Kidney (tissue), 13 donors: ENCODE measurements at regions not wholly inside any gene's neighbourhood (a gene's known extent, or its start where the extent isn't known, plus 50 kb on each side); places are given as distances from the start of the nearest gene placed in this dataset.

ENCODE experiments used
- DNase-seq, 5 donors: peaks; one replicate each; pipeline ENCODE4 v3.0.0-alpha.2; 2013 to 2020
- FAIRE-seq: peaks from 2 replicates; lab custom pipeline; 2012; peaks lifted over from hg19 to GRCh38; lab: Jason Lieb, UNC
- H3K27ac ChIP-seq, 2 donors: one replicate each; pipeline ENCODE4 v1.7.0; 2013; ENCODE audit warnings: low read depth in 2 of 2, low read length in 2 of 2, inconsistent platforms in 1 of 2
- H3K27me3 ChIP-seq: one replicate; pipeline ENCODE4 v1.7.1; 2013; ENCODE audit warnings: low read length, inconsistent platforms; ENCODE audit not compliant: control insufficient read depth, insufficient read depth
- H3K36me3 ChIP-seq, 3 donors: one replicate each; pipeline versions ENCODE4 v1.7.0 to v1.7.1; 2013; ENCODE audit warnings: low read length in 3 of 3, control low read depth in 1 of 3, inconsistent platforms in 1 of 3; ENCODE audit not compliant: insufficient read depth in 3 of 3, control insufficient read depth in 2 of 3
- H3K4me1 ChIP-seq, 3 donors: one replicate each; pipeline versions ENCODE4 v1.7.0 to v1.7.1; 2013; ENCODE audit warnings: low read length in 3 of 3, inconsistent platforms in 1 of 3, low read depth in 1 of 3; ENCODE audit not compliant: control insufficient read depth in 2 of 3, insufficient read depth in 2 of 3
- H3K4me3 ChIP-seq, 3 donors: one replicate each; pipeline versions ENCODE4 v1.7.0 to v1.8.1; 2013; ENCODE audit warnings: low read length in 3 of 3, control low read depth in 1 of 3, inconsistent platforms in 1 of 3
- H3K9ac ChIP-seq, 3 donors: one replicate each; pipeline versions ENCODE4 v1.7.0 to v1.7.1; 2013; ENCODE audit warnings: low read length in 3 of 3, control low read depth in 1 of 3, inconsistent platforms in 1 of 3
- H3K9me3 ChIP-seq, 3 donors: one replicate each; pipeline versions ENCODE4 v1.7.0 to v1.7.1; 2013; ENCODE audit warnings: low read length in 3 of 3, control low read depth in 1 of 3, inconsistent platforms in 1 of 3; ENCODE audit not compliant: control insufficient read depth in 2 of 3, insufficient read depth in 1 of 3
- intact Hi-C: fragments of 100-400 bp; cut with DNase I; formaldehyde crosslinking; loops from one replicate; pipeline ENCODE4 v1.11.1; 2022
- TF ChIP-seq, protein P1 (sequence below): IDR thresholded peaks from 3 replicates; pipeline ENCODE4 v1.5.1; 2012; ENCODE audit warnings: mild to moderate bottlenecking, moderate library complexity, borderline replicate concordance; ENCODE audit not compliant: insufficient read depth; ENCODE audit errors: extremely low read depth
- donor health status: control.
- donor health status: control.
- donor health status: control.
- donor health status: control.
- donor health status: control.
- donor health status: DM: yes; HTN: yes; CAD: no.
- donor health status: Normal renal cell carcinoma (clear cell type).

DNA sequence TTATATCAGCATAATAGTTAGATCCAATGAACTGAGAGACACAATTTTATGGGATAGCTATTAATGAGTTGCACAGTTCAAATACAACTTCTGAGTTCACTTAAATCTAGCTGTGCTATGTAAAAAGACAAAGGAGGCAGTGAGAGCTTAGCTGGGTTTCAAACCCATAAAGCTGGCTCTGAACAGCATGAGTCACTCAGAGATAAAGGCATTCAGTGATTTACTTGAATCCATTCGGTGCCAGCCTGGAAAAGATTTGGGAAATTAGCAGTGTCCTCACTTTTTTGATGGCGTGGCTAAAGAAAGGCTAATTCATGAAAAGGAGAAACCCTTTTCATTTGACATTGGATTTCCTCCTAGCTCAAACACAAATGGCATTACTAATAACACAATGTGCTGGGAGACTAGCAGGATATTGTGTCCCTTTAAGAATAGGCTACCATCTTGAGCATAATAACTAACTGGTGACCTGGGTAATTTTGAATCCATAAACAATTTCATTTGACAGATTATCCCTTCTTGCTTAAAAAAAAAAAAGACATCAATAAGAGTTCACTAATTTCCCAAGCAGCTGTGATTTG lies 98.4 kb upstream of the NEUROD1 start:
- H3K9ac ChIP-seq, result no peak overlapping the region
- peaks cover 14 to 20% (median 16%) of the 10 kb centered on the region in 3 donors for H3K4me1 ChIP-seq
- intact Hi-C loops, result no loop called here
- DNase-seq (peak in 1 of 5 donors; percentile 13), FAIRE-seq (no peak)
- no peak overlapping the region for H3K4me3 ChIP-seq
- no peak overlapping the region for H3K27ac ChIP-seq
- TF ChIP-seq, protein P1, sequence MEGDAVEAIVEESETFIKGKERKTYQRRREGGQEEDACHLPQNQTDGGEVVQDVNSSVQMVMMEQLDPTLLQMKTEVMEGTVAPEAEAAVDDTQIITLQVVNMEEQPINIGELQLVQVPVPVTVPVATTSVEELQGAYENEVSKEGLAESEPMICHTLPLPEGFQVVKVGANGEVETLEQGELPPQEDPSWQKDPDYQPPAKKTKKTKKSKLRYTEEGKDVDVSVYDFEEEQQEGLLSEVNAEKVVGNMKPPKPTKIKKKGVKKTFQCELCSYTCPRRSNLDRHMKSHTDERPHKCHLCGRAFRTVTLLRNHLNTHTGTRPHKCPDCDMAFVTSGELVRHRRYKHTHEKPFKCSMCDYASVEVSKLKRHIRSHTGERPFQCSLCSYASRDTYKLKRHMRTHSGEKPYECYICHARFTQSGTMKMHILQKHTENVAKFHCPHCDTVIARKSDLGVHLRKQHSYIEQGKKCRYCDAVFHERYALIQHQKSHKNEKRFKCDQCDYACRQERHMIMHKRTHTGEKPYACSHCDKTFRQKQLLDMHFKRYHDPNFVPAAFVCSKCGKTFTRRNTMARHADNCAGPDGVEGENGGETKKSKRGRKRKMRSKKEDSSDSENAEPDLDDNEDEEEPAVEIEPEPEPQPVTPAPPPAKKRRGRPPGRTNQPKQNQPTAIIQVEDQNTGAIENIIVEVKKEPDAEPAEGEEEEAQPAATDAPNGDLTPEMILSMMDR, result no peak
- H3K9me3 ChIP-seq, result no peaks in the 10 kb centered on the region
- no peaks in the 10 kb centered on the region for H3K36me3 ChIP-seq
- no peaks in the 10 kb centered on the region for H3K27me3 ChIP-seq

DNA sequence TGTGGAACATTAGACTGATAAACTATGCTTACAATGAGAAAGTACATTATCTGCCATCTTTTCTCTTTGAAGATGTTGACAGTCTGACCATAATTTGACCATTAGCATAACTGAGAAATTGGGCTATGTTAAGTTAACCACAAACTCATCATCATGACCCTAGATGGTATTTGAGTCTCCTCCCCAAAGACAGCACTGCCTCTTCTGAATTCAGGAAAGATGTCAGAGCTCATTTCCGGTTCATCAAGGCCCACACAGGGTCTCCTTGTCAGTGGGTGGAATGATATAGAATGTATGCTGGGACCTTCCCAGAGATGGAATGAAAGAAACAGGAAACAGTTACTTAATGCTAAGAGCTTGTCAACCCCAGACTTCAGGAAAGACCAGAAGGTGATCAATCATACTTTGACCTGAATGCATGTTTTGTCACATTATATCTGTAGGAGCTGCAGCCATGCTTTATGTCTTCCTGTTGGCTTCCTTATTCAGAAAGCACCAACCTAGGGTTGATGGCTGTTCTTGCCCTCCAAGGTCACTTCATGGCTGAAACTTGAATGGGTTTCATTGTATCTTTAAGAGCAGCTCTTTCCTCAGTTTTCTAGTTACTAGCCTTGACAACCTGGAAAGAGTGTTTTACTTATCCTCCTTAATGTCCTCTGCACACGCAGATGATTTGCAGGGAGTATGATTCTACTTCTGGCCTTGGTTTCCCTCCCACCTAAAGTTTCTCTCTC lies 99.1 kb upstream of the NEUROD1 start:
- peak in 3 of 5 donors; percentile 33 to 85 (median 70) for DNase-seq
- no peak for FAIRE-seq

DNA sequence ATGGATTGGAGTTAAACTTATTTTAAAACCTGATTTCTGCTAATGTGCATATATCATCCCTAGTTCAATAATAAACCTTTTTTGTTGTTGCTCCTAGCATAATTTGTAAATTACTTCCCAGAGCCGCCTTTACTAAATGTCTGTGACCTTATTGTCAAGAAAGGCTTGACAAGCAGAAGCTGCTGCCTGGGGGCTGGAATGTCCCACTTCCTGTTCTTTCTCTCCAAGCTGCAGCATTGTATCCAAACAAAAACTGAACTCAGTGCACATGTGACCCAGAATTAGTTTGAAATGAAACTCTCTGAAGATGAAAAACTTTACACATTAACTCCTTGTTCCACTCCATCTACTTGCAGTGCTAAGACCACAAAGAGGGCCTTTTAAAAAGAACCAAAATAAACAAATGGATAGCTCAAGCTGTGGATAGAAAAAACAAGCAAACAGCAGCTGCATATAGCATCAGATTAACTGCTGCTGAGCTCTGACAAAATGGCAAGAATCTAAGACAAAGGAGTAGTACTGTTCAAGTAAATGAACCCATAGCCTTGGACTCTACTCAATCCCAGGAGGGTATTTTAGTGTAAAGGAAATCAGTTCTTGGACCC lies 99.8 kb upstream of the NEUROD1 start:
- no peak for FAIRE-seq
- intact Hi-C loops, result no loop called here
- Histone ChIP-seq H3K9ac (no peak overlapping the region), H3K27ac (peak overlapping the region; percentile 11 to 35), H3K27me3 (no peaks in the 10 kb centered on the region), H3K9me3 (no peaks in the 10 kb centered on the region), H3K36me3 (no peaks in the 10 kb centered on the region), H3K4me1 (peaks cover 14 to 20% (median 16%) of the 10 kb centered on the region in 3 donors), H3K4me3 (no peak overlapping the region)
- DNase-seq, result peak; percentile 63 to 96 (median 78)
- TF ChIP-seq, protein P1, result no peak

More for the DNA sequence above, 99.1 kb upstream of the NEUROD1 start:
- Histone ChIP-seq H3K27me3 (no peaks in the 10 kb centered on the region), H3K9ac (no peak overlapping the region), H3K4me3 (no peak overlapping the region), H3K27ac (peak overlapping the region; percentile 11 to 35), H3K9me3 (no peaks in the 10 kb centered on the region), H3K4me1 (peaks cover 14 to 20% (median 16%) of the 10 kb centered on the region in 3 donors), H3K36me3 (no peaks in the 10 kb centered on the region)
- TF ChIP-seq, protein P1, result no peak
- intact Hi-C loops, result no loop called here
